Prostate gland (tissue), 2 donors: ENCODE measurements at regions not wholly inside any gene's neighbourhood (a gene's known extent, or its start where the extent isn't known, plus 50 kb on each side); places are given as distances from the start of the nearest gene placed in this dataset.

Experiments used
- CTCF ChIP-seq, 4 experiments: fragments of 200-600 bp in 2 of 4; fragments of 450-650 bp in 2 of 4; sonication (generic) in 2 of 4; IDR thresholded peaks; 1 replicate in 3 of 4; 2 replicates in 1 of 4; pipeline ENCODE4 v1.5.1; 2016 to 2019; ENCODE audit warnings: antibody characterized with exemption in 4 of 4, mild to moderate bottlenecking in 2 of 4, moderate library complexity in 2 of 4
- POLR2A ChIP-seq: fragments of 450-650 bp; IDR thresholded peaks from one replicate; pipeline ENCODE4 v1.6.1; 2016; ENCODE audit warnings: antibody characterized with exemption, mild to moderate bottlenecking
- POLR2AphosphoS5 ChIP-seq: sonication (generic); formaldehyde crosslinking; IDR thresholded peaks from one replicate; pipeline ENCODE4 v1.6.1; 2017; ENCODE audit warnings: antibody characterized with exemption

GRCh38 chr14:42437809-42438208 is 831.1 kb downstream of the LRFN5 start:
- no peak for TF ChIP-seq CTCF (IDR thresholded peaks at IDR 0.05)
- no peak for TF ChIP-seq POLR2A
- no peak for TF ChIP-seq POLR2AphosphoS5
